ENCODE measurements at regions not wholly inside any gene's neighbourhood (a gene's known extent, or its start where the extent isn't known, plus 50 kb on each side); places are given as distances from the start of the nearest gene placed in this dataset.

- TF ChIP-seq RAD21 (IDR thresholded peaks at IDR 0.05 in 1 of 2, conservative IDR thresholded peaks at IDR 0.05 in 1 of 2; ENCODE audit: low read depth in 2 of 2, low read length in 2 of 2) (no peak), TAF1 (IDR thresholded peaks at IDR 0.05; ENCODE audit: low read depth, low read length) (no peak), SIN3A (conservative IDR thresholded peaks at IDR 0.05 in 1 of 2, IDR thresholded peaks at IDR 0.05 in 1 of 2; ENCODE audit: low read depth in 1 of 2, low read length in 2 of 2) (no peak)
Measured at GRCh38 chr4:102429553-102429952, 71.6 kb upstream of the NFKB1 start (continued).

All from H1 (cell line).